ENCODE measurements at regions not wholly inside any gene's neighbourhood (a gene's known extent, or its start where the extent isn't known, plus 50 kb on each side); places are given as distances from the start of the nearest gene placed in this dataset.

- TF ChIP-seq CTCF (IDR thresholded peaks at IDR 0.05) (no peak), POLR2A (IDR thresholded peaks at IDR 0.05) (no peak)
These were observed 111.8 kb upstream of the LYSMD4 start for GRCh38 chr15:99845009-99845408.

Measured in adrenal gland (tissue), 5 donors.